AG09309 (cell line): ENCODE measurements at regions not wholly inside any gene's neighbourhood (a gene's known extent, or its start where the extent isn't known, plus 50 kb on each side); places are given as distances from the start of the nearest gene placed in this dataset.
"Not testable (repeated sequence)": the region's sequence is repeated elsewhere in the genome, so short reads cannot be mapped to it uniquely, and the experiment has no call there.

Experiments used
- DNase-seq: peaks from one replicate; pipeline ENCODE4 v3.0.0-alpha.2; 2010; ENCODE audit warnings: low read depth
- H3K4me3 ChIP-seq: 2 replicates; pipeline ENCODE4 v1.5.1; 2011; ENCODE audit warnings: mild to moderate bottlenecking, low read depth, low read length, moderate library complexity; ENCODE audit not compliant: control insufficient read depth
- TF ChIP-seq, protein P1 (sequence below): IDR thresholded peaks from 2 replicates; pipeline ENCODE4 v1.5.1; 2011; ENCODE audit warnings: mild to moderate bottlenecking, low read depth, low read length, inconsistent platforms; ENCODE audit not compliant: insufficient read depth, control insufficient read depth; ENCODE audit errors: missing control alignments

DNA sequence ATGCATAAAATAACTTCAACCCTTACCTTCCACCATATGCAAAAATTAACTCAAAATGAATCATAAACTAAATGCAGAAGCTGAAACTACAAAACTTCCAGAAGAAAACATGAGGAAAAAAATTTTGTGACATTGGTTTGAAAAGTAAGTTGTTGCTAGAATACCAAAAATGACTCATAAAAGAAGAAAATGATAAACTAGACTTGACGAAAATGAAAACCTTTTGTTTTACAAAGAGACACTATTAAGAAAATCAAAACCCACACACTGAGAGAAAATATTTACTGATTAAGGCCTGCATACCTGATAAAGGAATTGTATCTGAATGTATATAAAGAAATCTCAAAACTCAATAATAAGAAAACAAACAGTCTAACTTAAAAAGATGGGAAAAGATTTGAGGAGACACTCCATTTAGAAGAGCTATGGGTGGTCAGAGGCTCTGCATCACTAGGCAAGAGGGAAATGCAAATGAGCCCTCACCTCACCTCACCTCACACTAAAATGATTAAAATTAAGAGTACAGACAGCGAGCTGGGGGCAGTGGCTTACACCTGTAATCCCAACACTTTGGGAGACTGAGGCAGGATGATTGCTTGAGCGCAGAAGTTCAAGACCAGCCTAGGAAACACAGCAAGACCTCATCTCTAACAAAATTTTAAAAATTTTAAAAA is 97.6 kb upstream of the CST7 start:
- DNase-seq: no peak
- TF ChIP-seq, protein P1, sequence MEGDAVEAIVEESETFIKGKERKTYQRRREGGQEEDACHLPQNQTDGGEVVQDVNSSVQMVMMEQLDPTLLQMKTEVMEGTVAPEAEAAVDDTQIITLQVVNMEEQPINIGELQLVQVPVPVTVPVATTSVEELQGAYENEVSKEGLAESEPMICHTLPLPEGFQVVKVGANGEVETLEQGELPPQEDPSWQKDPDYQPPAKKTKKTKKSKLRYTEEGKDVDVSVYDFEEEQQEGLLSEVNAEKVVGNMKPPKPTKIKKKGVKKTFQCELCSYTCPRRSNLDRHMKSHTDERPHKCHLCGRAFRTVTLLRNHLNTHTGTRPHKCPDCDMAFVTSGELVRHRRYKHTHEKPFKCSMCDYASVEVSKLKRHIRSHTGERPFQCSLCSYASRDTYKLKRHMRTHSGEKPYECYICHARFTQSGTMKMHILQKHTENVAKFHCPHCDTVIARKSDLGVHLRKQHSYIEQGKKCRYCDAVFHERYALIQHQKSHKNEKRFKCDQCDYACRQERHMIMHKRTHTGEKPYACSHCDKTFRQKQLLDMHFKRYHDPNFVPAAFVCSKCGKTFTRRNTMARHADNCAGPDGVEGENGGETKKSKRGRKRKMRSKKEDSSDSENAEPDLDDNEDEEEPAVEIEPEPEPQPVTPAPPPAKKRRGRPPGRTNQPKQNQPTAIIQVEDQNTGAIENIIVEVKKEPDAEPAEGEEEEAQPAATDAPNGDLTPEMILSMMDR: no peak
- no peak overlapping the region for H3K4me3 ChIP-seq

DNA sequence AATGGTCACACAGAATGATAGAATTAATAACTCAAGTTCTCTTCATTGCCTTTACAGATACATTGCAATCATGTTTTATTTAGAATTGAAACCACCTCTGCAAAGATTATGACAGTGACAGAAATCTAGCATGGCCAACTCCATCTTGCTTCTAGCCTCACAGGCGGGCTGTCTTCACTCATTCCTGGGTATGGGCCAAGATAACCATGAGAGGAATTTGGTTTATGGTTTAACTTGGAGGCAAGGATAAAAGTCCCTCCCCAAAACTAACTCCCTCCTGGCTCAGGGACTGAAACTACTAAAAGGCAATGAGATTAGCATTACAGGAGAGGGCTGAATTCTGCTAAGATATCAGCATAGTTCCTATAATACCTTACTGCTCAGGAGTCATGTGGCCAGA is 95.2 kb upstream of the CST7 start:
- no peak for DNase-seq
- TF ChIP-seq, protein P1: no peak
- no peak overlapping the region for H3K4me3 ChIP-seq

DNA sequence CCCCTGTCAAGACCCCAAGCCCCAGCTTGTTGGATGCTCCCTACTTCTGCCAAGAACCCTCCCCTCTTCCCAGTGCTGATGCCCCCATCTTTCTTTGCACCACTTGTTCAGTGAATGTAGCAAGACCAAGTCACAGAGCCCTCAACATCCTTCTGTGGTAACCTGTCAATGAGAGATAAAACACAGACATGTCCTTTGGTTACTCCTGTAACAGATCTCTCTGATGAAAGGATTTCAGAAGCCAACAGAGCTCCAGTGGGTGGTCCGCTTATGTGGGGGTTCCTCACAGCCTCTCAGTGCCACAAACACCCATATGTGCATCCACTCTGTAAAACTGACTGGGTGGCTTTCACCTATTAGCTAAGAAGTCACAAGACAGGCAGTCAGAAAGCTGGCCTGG is 93.2 kb upstream of the CST7 start:
- H3K4me3 ChIP-seq: no peak overlapping the region
- DNase-seq: no peak
- TF ChIP-seq, protein P1: no peak

DNA sequence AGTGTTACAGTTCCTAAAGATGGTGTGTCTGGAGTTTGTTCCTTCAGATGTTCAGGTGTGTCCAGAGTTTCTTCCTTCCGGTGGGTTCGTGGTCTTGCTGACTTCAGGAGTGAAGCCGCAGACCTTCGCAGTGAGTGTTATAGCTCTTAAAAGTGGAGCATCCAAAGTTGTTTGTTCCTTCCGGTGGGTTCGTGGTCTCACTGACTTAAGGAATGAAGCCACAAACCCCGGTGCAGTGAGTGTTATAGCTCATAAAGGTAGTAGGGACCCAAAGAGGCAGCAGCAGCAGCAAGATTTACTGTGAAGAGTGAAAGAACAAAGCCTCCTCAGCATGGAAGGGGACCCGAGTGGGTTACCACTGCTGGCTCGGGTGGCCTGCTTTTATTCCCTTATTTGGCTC is 90.6 kb upstream of the CST7 start:
- H3K4me3 ChIP-seq, DNase-seq: not testable (repeated sequence)

DNA sequence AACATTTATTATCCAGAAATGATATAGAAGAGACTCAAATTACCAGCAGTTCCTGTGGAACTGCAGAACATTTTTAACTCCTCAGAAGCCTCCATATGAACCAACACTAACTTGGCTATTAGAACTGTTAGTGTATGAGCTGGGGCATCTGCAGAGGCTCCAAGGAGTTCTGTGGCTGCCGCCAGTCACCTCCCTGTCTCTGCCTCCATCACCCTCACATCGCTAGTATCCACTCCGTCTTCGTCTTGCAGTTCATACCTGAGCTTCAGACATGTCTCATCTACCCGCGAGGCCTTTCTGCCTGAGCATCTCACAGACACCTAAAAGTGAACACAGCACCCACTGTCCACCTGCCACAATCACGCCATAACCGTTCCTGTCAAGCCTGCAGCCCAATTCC is 89.5 kb upstream of the CST7 start:
- no peak overlapping the region for H3K4me3 ChIP-seq
- TF ChIP-seq, protein P1: no peak
- DNase-seq: no peak

DNA sequence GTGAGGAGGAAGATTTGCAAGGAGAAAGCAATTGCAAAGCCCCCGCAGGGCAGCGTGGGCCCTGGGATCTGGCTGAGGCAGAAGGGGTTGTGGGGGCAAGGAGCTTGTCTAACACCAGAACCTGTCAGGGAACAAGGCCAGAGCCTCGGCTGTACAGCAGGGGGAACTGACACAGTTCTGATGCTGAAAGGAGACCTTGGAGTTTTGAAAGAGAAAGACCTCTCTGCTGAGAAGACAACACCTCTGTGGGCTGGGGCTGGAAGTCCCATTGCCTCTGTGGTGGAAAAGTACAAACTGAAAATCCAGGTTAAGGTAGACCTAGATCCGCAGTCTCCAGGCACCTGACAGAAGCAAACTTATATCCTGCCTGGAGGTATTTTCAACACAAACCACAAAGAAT is 86.9 kb upstream of the CST7 start:
- no peak overlapping the region for H3K4me3 ChIP-seq
- DNase-seq: no peak
- TF ChIP-seq, protein P1: no peak

DNA sequence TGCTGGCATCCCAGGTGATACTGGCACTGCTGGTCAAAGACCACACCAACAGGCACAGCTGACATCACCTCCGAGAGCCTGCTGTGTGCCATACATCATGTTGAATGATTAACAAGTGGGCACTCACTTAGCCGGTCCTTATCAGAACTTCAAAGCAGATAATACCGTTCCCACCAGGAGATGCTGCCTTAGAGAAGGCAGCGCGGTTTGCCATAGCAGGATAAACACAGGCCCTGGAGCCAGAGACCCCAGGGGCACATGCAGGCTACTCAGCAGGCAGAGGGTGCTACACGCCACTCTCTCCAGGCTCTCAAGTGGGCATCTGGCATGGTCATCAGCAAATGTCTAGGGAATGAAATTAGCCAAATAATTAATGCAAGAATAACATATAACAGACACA is 86.5 kb upstream of the CST7 start:
- DNase-seq: no peak
- no peak overlapping the region for H3K4me3 ChIP-seq
- TF ChIP-seq, protein P1: no peak
